ENCODE measurements at regions not wholly inside any gene's neighbourhood (a gene's known extent, or its start where the extent isn't known, plus 50 kb on each side); places are given as distances from the start of the nearest gene placed in this dataset.

DNA sequence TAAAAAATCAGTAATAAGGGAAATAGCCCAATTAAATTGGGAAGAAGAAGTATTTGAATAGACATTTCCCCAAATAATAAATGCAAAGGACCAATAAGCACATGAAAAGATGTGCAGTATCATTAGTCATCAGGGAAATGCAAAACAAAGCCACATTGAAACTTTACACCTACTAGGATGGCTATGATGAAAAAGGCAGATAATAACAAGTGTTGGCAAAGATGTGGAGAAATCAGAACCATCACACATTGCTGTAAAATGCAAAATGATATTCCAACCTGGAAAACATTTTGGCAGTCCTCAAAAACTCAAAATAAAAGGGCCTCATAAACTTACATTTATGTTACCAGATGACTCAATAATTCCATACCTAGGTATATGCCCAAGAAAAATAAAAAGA is 131.1 kb upstream of the G2E3 start:
- no peaks in the 10 kb centered on the region for H3K9me3 ChIP-seq (ENCODE audit: low read length)
- CTCF ChIA-PET = no interaction called here
- TF ChIP-seq CTCF (conservative IDR thresholded peaks at IDR 0.05; ENCODE audit: low read depth, low read length) (no peak), EZH2 (IDR thresholded peaks at IDR 0.05; ENCODE audit: low read length, unreplicated experiment) (no peak), EZH2phosphoT487 (IDR thresholded peaks at IDR 0.05; ENCODE audit: borderline replicate concordance, low read length) (no peak)
- H3K9ac ChIP-seq (ENCODE audit: low read length) = no peak overlapping the region
- no peaks in the 10 kb centered on the region for H3K79me2 ChIP-seq (ENCODE audit: low read length)
- no TSS peak for BruUV-seq (replicated peaks)
- H3K27me3 ChIP-seq (ENCODE audit: low read length) = peaks cover 48% of the 10 kb centered on the region
- no peak overlapping the region for H2AFZ ChIP-seq (ENCODE audit: low read length)
- H3K36me3 ChIP-seq (ENCODE audit: low read depth, low read length) = no peaks in the 10 kb centered on the region
- H3K4me1 ChIP-seq (ENCODE audit: insufficient read depth, low read length) = no peaks in the 10 kb centered on the region
- intact Hi-C loops (cut with micrococcal nuclease) = no loop called here
- POLR2A ChIA-PET (ENCODE audit: unreplicated experiment) = no interaction called here
- H3K4me2 ChIP-seq (ENCODE audit: low read length) = no peak overlapping the region
- no peak overlapping the region for H3K27ac ChIP-seq (ENCODE audit: low read length)
- ATAC-seq = no peak
- no peak for DNase-seq
- H3F3A ChIP-seq (ENCODE audit: low read length, unreplicated experiment) = no peaks in the 10 kb centered on the region
- H3K4me3 ChIP-seq (ENCODE audit: low read length) = no peak overlapping the region
- no peaks in the 10 kb centered on the region for H4K20me1 ChIP-seq (ENCODE audit: low read length)
- H3K9me2 ChIP-seq (replicated peaks; ENCODE audit: low read length) = no peaks in the 10 kb centered on the region

GRCh38 chr14:30431552-30431951 is 127.4 kb upstream of the G2E3 start:
- H3K9me3 ChIP-seq (ENCODE audit: low read length) = no peaks in the 10 kb centered on the region
- TF ChIP-seq EZH2 (IDR thresholded peaks at IDR 0.05; ENCODE audit: low read length, unreplicated experiment) (no peak), EZH2phosphoT487 (IDR thresholded peaks at IDR 0.05; ENCODE audit: borderline replicate concordance, low read length) (no peak), CTCF (conservative IDR thresholded peaks at IDR 0.05; ENCODE audit: low read depth, low read length) (no peak)
- H3F3A ChIP-seq (ENCODE audit: low read length, unreplicated experiment) = no peaks in the 10 kb centered on the region
- no peak overlapping the region for H3K27ac ChIP-seq (ENCODE audit: low read length)
- POLR2A ChIA-PET (ENCODE audit: unreplicated experiment) = no interaction called here
- H3K79me2 ChIP-seq (ENCODE audit: low read length) = no peaks in the 10 kb centered on the region
- no peaks in the 10 kb centered on the region for H4K20me1 ChIP-seq (ENCODE audit: low read length)
- no peak overlapping the region for H3K9ac ChIP-seq (ENCODE audit: low read length)
- ATAC-seq (no peak), DNase-seq (no peak)
- intact Hi-C loops (cut with micrococcal nuclease) = no loop called here
- no peak overlapping the region for H2AFZ ChIP-seq (ENCODE audit: low read length)
- H3K36me3 ChIP-seq (ENCODE audit: low read depth, low read length) = no peaks in the 10 kb centered on the region
- no peaks in the 10 kb centered on the region for H3K4me1 ChIP-seq (ENCODE audit: insufficient read depth, low read length)
- H3K4me2 ChIP-seq (ENCODE audit: low read length) = no peak overlapping the region
- H3K9me2 ChIP-seq (replicated peaks; ENCODE audit: low read length) = no peaks in the 10 kb centered on the region
- no TSS peak for BruUV-seq (replicated peaks)
- CTCF ChIA-PET = no interaction called here
- peaks cover 15% of the 10 kb centered on the region for H3K27me3 ChIP-seq (ENCODE audit: low read length)
- no peak overlapping the region for H3K4me3 ChIP-seq (ENCODE audit: low read length)

GRCh38 chr14:30440961-30441360 is 118.0 kb upstream of the G2E3 start:
- Histone ChIP-seq H3K4me2 (ENCODE audit: low read length) (no peak overlapping the region), H4K20me1 (ENCODE audit: low read length) (no peaks in the 10 kb centered on the region), H3K27me3 (ENCODE audit: low read length) (peaks cover 39% of the 10 kb centered on the region), H3K4me3 (ENCODE audit: low read length) (no peak overlapping the region), H3K36me3 (ENCODE audit: low read depth, low read length) (no peaks in the 10 kb centered on the region), H3K9me2 (replicated peaks; ENCODE audit: low read length) (no peaks in the 10 kb centered on the region), H3K4me1 (ENCODE audit: insufficient read depth, low read length) (no peaks in the 10 kb centered on the region), H3K79me2 (ENCODE audit: low read length) (no peaks in the 10 kb centered on the region), H3F3A (ENCODE audit: low read length, unreplicated experiment) (no peaks in the 10 kb centered on the region), H2AFZ (ENCODE audit: low read length) (no peak overlapping the region), H3K27ac (ENCODE audit: low read length) (no peak overlapping the region), H3K9ac (ENCODE audit: low read length) (no peak overlapping the region), H3K9me3 (ENCODE audit: low read length) (no peaks in the 10 kb centered on the region)
- ATAC-seq = no peak
- TF ChIP-seq EZH2 (IDR thresholded peaks at IDR 0.05; ENCODE audit: low read length, unreplicated experiment) = no peak
- TF ChIP-seq EZH2phosphoT487 (IDR thresholded peaks at IDR 0.05; ENCODE audit: borderline replicate concordance, low read length) = no peak
- no peak for TF ChIP-seq CTCF (conservative IDR thresholded peaks at IDR 0.05; ENCODE audit: low read depth, low read length)
- DNase-seq = no peak
- no TSS peak for BruUV-seq (replicated peaks)
- CTCF ChIA-PET = no interaction called here
- intact Hi-C loops (cut with micrococcal nuclease) = loop anchor here (5.0 to 10.0 kb wide), 2 partner anchors 169 to 216 kb away; no protein-coding TSS in a partner anchor
- POLR2A ChIA-PET (ENCODE audit: unreplicated experiment) = no interaction called here
